Activated naive CD4-positive, alpha-beta T cell treated with anti-CD3 and anti-CD28 coated beads, Interleukin-2, amount 50 U/mL, for 72 hours (primary cell): ENCODE measurements at regions not wholly inside any gene's neighbourhood (a gene's known extent, or its start where the extent isn't known, plus 50 kb on each side); places are given as distances from the start of the nearest gene placed in this dataset.

Source experiments
- ATAC-seq, 2 donors: fragments of 150-1000 bp; cut with Tn5 transposase; 2 replicates each; pipeline ENCODE4 v1.10.0; 2021; ENCODE audit warnings: mild to moderate bottlenecking in 2 of 2, moderate library complexity in 2 of 2
- DNase-seq, 2 donors: peaks; one replicate each; pipeline ENCODE4 v3.0.0; 2021 to 2022; ENCODE audit warnings: low spot score in 2 of 2
- H3K27ac Mint-ChIP-seq, 2 donors: one replicate each; pipeline ENCODE4 v1.8.0; 2022; ENCODE audit warnings: mild to moderate bottlenecking in 2 of 2, mixed read lengths in 2 of 2
- H3K36me3 Mint-ChIP-seq, 2 donors: one replicate each; pipeline ENCODE4 v1.8.0; 2022; ENCODE audit warnings: mixed read lengths in 2 of 2
- H3K9me3 Mint-ChIP-seq, 2 donors: one replicate each; pipeline ENCODE4 v1.8.0; 2022; ENCODE audit warnings: mixed read lengths in 2 of 2

GRCh38 chr12:13487326-13487725 is 290.8 kb downstream of the EMP1 start:
- Mint-ChIP-seq H3K27ac (no peak overlapping the region), H3K36me3 (no peaks in the 10 kb centered on the region), H3K9me3 (no peaks in the 10 kb centered on the region)
- no peak for DNase-seq
- ATAC-seq = no peak

- H3K27ac Mint-ChIP-seq = no peak overlapping the region
- DNase-seq (no peak), ATAC-seq (no peak)
- H3K36me3 Mint-ChIP-seq = no peaks in the 10 kb centered on the region
- H3K9me3 Mint-ChIP-seq = no peaks in the 10 kb centered on the region
Observed at GRCh38 chr12:13486794-13487193, 290.3 kb downstream of the EMP1 start.

DNA sequence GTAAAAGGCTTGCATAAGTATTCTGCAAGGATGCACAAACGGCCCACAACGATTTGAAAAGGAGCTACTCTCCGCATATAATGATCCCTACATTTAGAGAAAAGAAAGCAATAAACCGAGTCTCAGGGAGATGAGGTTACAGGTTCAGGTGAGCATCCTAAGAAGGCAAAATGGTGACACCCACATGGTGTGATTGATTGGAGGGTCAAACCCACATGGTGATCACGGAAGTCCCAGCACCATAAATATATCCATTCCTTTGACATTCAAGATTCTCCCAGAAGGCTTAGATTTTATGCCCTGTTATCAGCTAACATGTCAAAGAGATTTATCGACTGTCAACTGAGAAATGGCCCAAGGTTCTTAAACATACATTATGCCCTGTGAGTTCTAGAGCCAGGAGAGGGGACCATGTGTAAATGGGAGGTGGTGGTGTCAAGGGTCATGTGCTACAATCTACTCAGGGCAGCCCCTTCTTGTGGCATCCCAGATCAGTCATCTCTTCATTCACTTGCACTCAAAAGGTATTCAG is 282.2 kb downstream of the EMP1 start:
- no peaks in the 10 kb centered on the region for H3K9me3 Mint-ChIP-seq
- no peak overlapping the region for H3K27ac Mint-ChIP-seq
- no peak for ATAC-seq
- DNase-seq = no peak
- H3K36me3 Mint-ChIP-seq = no peaks in the 10 kb centered on the region

DNA sequence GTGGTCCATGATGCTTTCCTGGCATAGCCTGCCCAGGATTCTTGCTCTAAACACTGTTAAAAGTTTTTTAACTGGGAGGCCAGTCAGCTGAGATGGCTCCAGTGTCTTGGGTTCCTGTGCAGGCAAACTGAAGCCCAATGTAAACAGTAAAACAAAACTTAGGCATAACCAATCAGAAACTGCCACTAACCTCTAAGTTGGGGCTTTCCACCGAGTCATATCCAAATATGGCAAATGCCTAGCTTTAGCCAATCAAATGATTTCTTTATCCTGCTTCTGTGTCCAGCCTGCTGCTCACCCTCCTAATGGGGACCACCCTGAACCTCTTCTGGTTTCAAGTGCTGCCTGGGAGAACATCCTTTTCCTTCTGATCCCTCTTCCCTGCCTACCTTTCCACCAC is 277.9 kb downstream of the EMP1 start:
- peaks cover 0 to 3% of the 10 kb centered on the region in 2 donors for H3K9me3 Mint-ChIP-seq
- no peak overlapping the region for H3K27ac Mint-ChIP-seq
- no peaks in the 10 kb centered on the region for H3K36me3 Mint-ChIP-seq
- DNase-seq = no peak
- no peak for ATAC-seq

DNA sequence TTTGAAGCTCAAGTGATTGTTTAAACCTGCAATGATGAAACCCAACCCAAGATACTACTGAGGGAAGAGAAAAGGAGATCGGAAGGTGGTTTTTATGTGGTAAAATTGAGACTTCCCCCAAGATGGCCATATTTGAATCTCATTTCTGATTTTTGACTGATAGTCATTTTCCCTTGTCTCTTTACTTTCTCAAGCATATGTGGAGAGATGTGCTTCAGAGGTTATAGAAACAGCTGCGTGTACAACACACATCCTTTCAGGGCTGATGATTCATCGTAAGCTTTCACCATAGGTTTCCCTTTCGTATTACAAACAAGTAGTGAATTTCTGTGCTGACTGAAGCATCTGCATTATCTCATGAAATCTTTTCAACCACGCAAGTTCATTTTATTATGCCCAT is 276.2 kb downstream of the EMP1 start:
- Mint-ChIP-seq H3K9me3 (peaks cover 0 to 3% of the 10 kb centered on the region in 2 donors), H3K27ac (no peak overlapping the region), H3K36me3 (no peaks in the 10 kb centered on the region)
- DNase-seq = no peak
- peak in 1 of 2 donors; percentile 81 for ATAC-seq

DNA sequence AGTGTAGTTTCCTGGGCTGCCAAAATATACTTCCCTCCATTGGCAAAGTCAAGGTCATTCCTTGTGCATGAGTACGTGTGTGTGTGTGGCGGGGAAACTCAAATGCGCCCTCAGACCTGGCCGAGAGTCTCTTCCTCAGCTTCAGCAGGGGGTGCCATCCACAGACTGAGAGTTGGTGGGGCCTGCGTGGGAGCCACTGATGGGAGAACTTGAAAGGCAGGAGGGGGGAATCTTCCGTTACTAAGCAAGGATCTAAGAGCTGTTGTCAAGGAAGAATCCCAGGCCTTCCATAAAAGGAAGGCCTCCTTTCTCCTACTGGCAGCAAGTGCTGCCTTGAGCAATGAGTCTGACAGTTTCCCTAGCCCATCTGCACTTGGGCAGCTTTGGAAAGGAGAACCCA is 274.9 kb downstream of the EMP1 start:
- Mint-ChIP-seq H3K9me3 (peaks cover 0 to 3% of the 10 kb centered on the region in 2 donors), H3K27ac (no peak overlapping the region), H3K36me3 (no peaks in the 10 kb centered on the region)
- ATAC-seq (no peak), DNase-seq (no peak)

DNA sequence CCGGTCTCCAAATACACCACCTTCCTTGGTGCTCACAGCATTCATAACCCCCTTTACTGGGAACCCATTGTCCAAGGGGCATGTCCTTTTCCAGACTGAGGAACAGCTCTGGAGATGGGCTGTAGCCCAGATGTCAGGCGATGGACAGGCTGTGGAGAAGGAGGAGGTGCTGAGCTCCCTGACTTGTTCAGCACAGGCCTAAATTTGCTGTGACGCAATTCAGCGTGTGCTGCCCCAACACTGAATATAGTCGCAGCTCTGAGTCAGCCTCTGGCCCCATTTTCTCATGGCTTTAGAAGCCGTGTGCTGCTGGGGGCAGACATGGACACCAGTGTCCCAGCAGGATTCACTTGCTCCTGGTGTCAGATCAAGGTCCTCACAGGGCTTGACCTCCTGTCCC is 269.1 kb downstream of the EMP1 start:
- no peak for DNase-seq
- ATAC-seq = no peak
- H3K27ac Mint-ChIP-seq = no peak overlapping the region
- H3K36me3 Mint-ChIP-seq = no peaks in the 10 kb centered on the region
- no peaks in the 10 kb centered on the region for H3K9me3 Mint-ChIP-seq

DNA sequence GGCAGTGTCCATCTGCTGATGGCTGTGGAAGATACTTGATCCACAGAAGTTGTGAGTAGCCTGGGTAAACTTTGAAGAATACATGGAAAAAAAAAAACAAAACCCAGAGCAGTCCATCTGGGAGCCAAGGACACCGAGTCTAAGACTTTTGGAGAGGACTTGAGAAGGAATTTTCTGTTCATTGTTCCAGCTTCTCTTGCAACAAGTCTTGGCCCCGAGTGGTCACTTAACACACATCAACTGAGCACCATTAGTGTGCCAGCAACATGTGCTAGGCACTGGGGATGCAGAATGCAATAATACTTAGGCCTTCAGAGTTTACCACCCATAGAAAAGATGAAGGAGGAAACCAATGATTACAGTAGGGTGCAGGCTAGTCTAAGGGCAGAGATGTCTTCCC is 266.7 kb downstream of the EMP1 start:
- no peaks in the 10 kb centered on the region for H3K9me3 Mint-ChIP-seq
- no peaks in the 10 kb centered on the region for H3K36me3 Mint-ChIP-seq
- no peak overlapping the region for H3K27ac Mint-ChIP-seq
- DNase-seq = no peak
- no peak for ATAC-seq

GRCh38 chr12:13462450-13462849 is 265.9 kb downstream of the EMP1 start:
- Mint-ChIP-seq H3K27ac (no peak overlapping the region), H3K9me3 (no peaks in the 10 kb centered on the region), H3K36me3 (no peaks in the 10 kb centered on the region)
- DNase-seq (no peak), ATAC-seq (no peak)

DNA sequence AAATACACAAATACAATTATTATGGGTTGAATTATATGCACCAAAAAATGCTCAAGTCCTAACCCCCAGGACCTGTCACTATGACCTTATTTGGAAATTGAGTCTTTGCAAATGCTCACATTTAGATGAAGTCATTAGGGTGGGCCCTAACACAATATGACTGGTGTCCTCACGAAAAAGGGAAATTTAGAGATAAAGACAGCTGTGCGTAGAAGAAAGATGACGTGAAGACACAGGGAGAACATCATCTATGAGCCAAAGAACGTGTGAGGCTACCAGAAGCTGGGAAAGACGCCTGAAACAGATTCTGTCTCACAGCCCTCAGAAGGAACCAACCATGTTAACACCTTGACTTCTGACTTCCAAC is 259.2 kb downstream of the EMP1 start:
- ATAC-seq (no peak), DNase-seq (no peak)
- no peaks in the 10 kb centered on the region for H3K36me3 Mint-ChIP-seq
- H3K27ac Mint-ChIP-seq = no peak overlapping the region
- H3K9me3 Mint-ChIP-seq = no peaks in the 10 kb centered on the region

DNA sequence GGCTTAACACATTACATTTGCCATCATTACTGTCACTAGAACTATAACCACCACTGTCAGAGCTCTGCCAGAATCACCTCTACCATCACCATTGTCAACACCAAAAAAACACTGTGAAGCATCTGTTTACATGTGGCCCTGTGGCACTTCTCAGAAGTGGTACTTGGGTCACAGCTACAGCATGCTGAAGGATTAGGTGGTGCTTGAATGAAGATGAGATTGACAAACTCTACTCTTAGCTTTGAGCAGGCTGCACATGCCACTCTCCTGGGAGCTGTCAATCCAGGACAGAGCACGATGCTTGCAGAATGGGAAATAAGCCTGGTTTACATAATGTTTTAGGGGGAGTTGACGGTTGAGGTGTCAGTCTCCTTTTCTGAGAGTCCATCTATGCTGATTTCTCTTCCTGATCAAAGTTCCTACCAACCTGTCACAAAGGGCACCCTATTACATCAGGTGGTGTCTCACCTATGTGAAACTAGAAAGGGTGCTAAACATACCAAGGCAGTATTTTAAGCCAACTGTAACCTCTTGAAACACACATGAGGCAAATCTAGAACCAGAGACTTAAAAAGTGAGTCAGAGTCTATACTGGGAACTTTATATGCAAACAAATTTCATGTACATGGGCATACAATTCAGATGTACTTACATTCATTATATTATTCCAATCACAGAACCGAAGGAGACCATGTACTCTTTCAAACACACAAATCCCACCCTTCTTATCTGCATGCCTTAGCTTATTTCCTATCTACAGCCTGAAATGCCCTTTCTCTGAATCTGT is 258.7 kb downstream of the EMP1 start:
- Mint-ChIP-seq H3K9me3 (no peaks in the 10 kb centered on the region), H3K27ac (no peak overlapping the region), H3K36me3 (no peaks in the 10 kb centered on the region)
- no peak for ATAC-seq
- no peak for DNase-seq

DNA sequence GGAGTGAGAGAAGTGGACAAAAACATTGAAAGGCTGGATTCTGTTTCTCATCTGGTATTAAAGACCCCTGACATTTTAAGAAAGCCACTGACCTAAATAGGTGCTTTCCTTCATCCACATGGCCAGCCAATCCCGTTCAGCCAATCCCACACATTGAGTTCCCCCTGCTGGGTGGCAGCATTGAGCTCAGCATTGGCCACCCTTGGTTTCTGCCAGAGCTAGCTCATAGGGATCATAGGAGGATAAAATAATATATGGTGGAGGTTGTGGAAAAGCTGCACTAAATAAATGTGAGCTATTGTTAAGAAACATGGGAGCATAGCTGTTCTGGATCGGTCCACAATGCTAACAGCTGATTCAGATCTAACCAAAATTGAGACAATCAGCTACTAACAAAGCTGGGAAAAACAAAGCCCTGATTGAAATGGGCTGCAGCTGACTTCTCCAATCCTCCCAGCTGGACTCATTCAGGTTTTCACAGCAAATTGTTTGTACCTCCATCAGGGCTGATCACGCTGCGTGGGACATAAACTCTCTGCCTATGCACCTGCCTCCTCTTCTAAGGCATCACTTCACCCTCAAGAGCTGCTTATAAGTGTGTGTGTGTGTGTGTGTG is 256.5 kb downstream of the EMP1 start:
- Mint-ChIP-seq H3K9me3 (no peaks in the 10 kb centered on the region), H3K36me3 (no peaks in the 10 kb centered on the region), H3K27ac (no peak overlapping the region)
- ATAC-seq = no peak
- no peak for DNase-seq

GRCh38 chr12:13451776-13452175 is 255.2 kb downstream of the EMP1 start:
- Mint-ChIP-seq H3K36me3 (no peaks in the 10 kb centered on the region), H3K27ac (no peak overlapping the region), H3K9me3 (no peaks in the 10 kb centered on the region)
- DNase-seq (no peak), ATAC-seq (no peak)

DNA sequence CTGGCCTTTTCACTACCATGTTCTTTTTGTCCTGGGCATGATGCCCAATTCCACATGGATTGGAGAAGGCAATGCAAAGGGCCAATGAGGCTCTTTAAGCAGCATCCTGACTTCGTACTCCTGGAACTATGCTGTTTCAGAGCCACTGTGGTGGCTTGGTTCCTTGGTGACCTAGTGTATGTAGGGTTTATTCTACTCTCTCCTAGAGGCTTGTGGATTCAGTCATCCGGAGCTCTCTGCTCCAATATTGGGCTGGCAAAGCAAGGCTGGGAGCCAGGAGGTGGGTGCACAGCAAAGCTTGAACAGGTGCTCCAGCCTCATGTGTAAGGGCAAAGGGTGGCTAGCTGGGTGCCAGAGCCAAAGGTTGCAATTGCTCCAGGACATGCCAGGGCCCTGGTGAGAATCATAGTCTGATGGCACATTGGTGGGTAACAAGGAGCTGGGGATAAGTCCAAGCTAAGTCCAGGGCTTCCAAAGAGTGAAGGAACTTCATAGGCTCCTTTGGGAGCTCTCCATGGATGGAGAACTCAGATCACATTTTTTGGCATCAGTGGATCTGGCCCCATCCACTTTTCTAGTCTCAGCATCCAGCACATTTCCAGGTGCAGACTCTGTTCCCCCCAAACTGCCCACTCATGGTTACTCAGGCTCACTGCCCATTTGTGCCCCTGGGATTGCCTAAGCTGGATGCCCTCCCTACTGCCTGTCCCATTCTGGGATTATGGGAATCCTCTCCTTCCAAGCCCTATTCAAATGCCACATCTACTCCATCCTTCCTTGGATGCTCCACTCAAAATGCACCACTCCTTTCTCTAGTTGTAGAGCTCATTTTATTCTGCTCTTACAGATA is 253.9 kb downstream of the EMP1 start:
- ATAC-seq = no peak
- Mint-ChIP-seq H3K9me3 (no peaks in the 10 kb centered on the region), H3K27ac (no peak overlapping the region), H3K36me3 (no peaks in the 10 kb centered on the region)
- no peak for DNase-seq

DNA sequence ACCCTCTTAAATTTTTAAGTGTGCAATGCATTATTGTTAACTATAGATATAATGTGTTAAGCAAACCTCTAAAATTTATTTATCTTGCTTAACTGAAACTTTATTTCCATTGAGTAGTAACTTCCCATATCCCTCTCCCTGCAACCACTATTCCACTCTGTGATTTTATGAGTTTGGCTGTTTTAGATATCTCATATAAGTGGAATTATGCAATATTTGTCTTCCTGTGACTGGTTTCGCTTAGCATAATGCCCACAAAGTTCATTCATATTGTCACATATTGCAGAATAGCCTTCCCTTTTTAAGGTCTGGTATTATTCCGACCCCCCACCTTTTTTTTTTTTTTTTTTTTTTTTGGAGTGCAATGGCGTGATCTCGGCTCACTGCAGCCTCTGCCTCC is 247.6 kb downstream of the EMP1 start:
- ATAC-seq (no peak), DNase-seq (no peak)
- Mint-ChIP-seq H3K36me3 (no peaks in the 10 kb centered on the region), H3K9me3 (no peaks in the 10 kb centered on the region), H3K27ac (no peak overlapping the region)

- Mint-ChIP-seq H3K27ac (no peak overlapping the region), H3K9me3 (no peaks in the 10 kb centered on the region), H3K36me3 (no peaks in the 10 kb centered on the region)
- DNase-seq (no peak), ATAC-seq (no peak)
Observed at GRCh38 chr12:13443498-13443897, 247.0 kb downstream of the EMP1 start.

DNA sequence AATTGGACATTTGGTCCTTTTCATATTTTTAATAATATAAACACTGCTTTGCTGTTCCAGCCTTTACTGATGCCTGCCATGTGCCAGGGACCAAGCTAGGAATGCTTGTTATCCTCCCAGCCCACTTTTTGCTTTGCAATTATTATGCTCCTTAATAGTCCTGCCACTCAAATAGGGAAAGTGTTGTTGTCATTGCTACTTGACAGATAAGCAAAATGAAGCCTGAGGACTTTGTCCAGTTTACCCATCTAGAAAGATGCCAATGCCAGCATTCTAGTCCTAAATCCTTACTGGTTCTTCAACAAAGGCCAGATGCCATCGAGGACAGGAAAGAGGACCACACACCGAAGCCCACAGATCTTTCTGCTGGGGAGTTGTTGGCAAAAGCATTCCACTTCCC is 246.5 kb downstream of the EMP1 start:
- ATAC-seq (no peak), DNase-seq (no peak)
- H3K36me3 Mint-ChIP-seq = no peaks in the 10 kb centered on the region
- no peak overlapping the region for H3K27ac Mint-ChIP-seq
- H3K9me3 Mint-ChIP-seq = no peaks in the 10 kb centered on the region
